ENCODE measurements at regions not wholly inside any gene's neighbourhood (a gene's known extent, or its start where the extent isn't known, plus 50 kb on each side); places are given as distances from the start of the nearest gene placed in this dataset.

GRCh38 chr17:14545156-14545906 lies 244.4 kb downstream of the HS3ST3B1 start:
- Histone ChIP-seq H2AFZ (ENCODE audit: low read depth, low read length) (no peak overlapping the region), H3K79me2 (replicated peaks; ENCODE audit: insufficient read depth, low read length) (no peaks in the 10 kb centered on the region), H3K27me3 (ENCODE audit: insufficient read depth, low read depth, low read length) (no peaks in the 10 kb centered on the region), H3K27ac (ENCODE audit: low read length) (no peak overlapping the region), H3K9me2 (ENCODE audit: insufficient read depth, low read length) (no peaks in the 10 kb centered on the region), H3K9ac (ENCODE audit: low read length) (no peak overlapping the region), H3K9me3 (ENCODE audit: low read length) (no peaks in the 10 kb centered on the region), H4K20me1 (ENCODE audit: insufficient read depth) (no peaks in the 10 kb centered on the region), H3F3A (ENCODE audit: insufficient read depth, low read length, poor library complexity, severe bottlenecking) (no peaks in the 10 kb centered on the region), H3K4me3 (ENCODE audit: low read length) (no peak overlapping the region), H3K36me3 (ENCODE audit: insufficient read depth, low read length) (no peaks in the 10 kb centered on the region), H3K4me2 (ENCODE audit: low read length) (no peak overlapping the region)
- TF ChIP-seq MXI1 (conservative IDR thresholded peaks at IDR 0.05; ENCODE audit: poor library complexity, severe bottlenecking): no peak
- no peak for TF ChIP-seq RAD21 (conservative IDR thresholded peaks at IDR 0.05)
- no peak for TF ChIP-seq EZH2 (IDR thresholded peaks at IDR 0.05; ENCODE audit: borderline replicate concordance, insufficient read depth, low read length, poor library complexity, severe bottlenecking)
- TF ChIP-seq TAF1 (IDR thresholded peaks at IDR 0.05; ENCODE audit: low read depth): no peak
- no peak for TF ChIP-seq REST (IDR thresholded peaks at IDR 0.05; ENCODE audit: borderline replicate concordance)
- no peak for TF ChIP-seq SMC3 (conservative IDR thresholded peaks at IDR 0.05; ENCODE audit: poor library complexity)
- no peak for TF ChIP-seq CTCF (IDR thresholded peaks at IDR 0.05; ENCODE audit: poor library complexity, severe bottlenecking)
- TF ChIP-seq EP300 (conservative IDR thresholded peaks at IDR 0.05; ENCODE audit: poor library complexity, severe bottlenecking): no peak
- no peak for TF ChIP-seq POLR2AphosphoS5 (IDR thresholded peaks at IDR 0.05)

GRCh38 chr17:14541714-14542113 lies 240.8 kb downstream of the HS3ST3B1 start:
- H4K20me1 ChIP-seq (ENCODE audit: insufficient read depth): no peaks in the 10 kb centered on the region
- no peaks in the 10 kb centered on the region for H3K79me2 ChIP-seq (replicated peaks; ENCODE audit: insufficient read depth, low read length)
- TF ChIP-seq SMC3 (conservative IDR thresholded peaks at IDR 0.05; ENCODE audit: poor library complexity) (no peak), REST (IDR thresholded peaks at IDR 0.05; ENCODE audit: borderline replicate concordance) (no peak), POLR2AphosphoS5 (IDR thresholded peaks at IDR 0.05) (no peak), CTCF (IDR thresholded peaks at IDR 0.05; ENCODE audit: poor library complexity, severe bottlenecking) (no peak), TAF1 (IDR thresholded peaks at IDR 0.05; ENCODE audit: low read depth) (no peak), EZH2 (IDR thresholded peaks at IDR 0.05; ENCODE audit: borderline replicate concordance, insufficient read depth, low read length, poor library complexity, severe bottlenecking) (no peak)
- no peaks in the 10 kb centered on the region for H3F3A ChIP-seq (ENCODE audit: insufficient read depth, low read length, poor library complexity, severe bottlenecking)
- no peak overlapping the region for H3K4me3 ChIP-seq (ENCODE audit: low read length)
- H3K27me3 ChIP-seq (ENCODE audit: insufficient read depth, low read depth, low read length): no peaks in the 10 kb centered on the region
- H2AFZ ChIP-seq (ENCODE audit: low read depth, low read length): no peak overlapping the region
- no peak overlapping the region for H3K9ac ChIP-seq (ENCODE audit: low read length)
- H3K36me3 ChIP-seq (ENCODE audit: insufficient read depth, low read length): no peaks in the 10 kb centered on the region
- H3K27ac ChIP-seq (ENCODE audit: low read length): no peak overlapping the region
- no peaks in the 10 kb centered on the region for H3K9me2 ChIP-seq (ENCODE audit: insufficient read depth, low read length)
- no peaks in the 10 kb centered on the region for H3K9me3 ChIP-seq (ENCODE audit: low read length)
- no peak overlapping the region for H3K4me2 ChIP-seq (ENCODE audit: low read length)

All from neural cell (in vitro differentiated cells).